ENCODE measurements at regions not wholly inside any gene's neighbourhood (a gene's known extent, or its start where the extent isn't known, plus 50 kb on each side); places are given as distances from the start of the nearest gene placed in this dataset.
A peak's percentile ranks its signal among the peaks of the same experiment; 100 is the strongest.

DNA sequence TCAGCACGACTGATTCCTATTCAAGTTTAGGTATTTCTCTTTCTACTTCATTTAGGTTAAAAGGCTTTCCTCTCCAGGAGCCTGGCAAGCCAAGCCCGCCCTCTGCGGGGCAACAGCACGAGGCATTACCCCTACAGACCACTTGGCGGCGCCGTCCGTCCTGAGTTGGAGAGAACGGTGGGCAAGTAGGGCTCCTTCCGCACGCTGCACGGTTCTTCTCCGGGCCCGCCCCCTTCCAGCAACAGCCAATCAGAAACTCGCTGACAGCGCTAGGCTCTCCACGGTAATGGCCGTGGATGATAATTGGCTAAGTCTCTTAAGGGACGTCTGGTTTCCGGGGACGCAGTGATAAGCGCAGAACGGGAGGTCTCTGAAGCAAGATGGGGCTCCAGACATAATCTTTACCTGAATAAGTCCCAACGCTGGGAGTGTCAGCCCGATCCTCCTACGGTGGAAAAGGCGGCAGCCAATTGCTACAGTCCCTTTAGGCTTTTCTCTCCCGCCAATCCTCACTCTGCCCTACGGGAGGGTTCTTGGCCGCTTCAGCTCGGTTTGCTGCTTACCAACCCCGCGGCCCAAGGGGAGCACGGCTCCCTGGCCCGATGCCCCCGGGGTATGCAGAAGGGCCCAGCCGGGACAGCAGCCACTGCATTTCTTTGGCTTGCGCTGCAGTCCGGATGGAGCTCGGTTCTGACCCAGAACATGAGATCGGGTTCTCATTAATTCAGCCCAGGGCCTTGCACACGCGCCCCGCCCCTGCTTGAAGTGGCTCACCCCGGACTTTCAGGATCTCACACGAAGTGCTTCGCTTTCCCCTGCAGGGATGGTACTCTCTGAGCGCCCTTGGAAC lies 206.9 kb upstream of the PKDCC start:
- peak; percentile 93 to 97 for DNase-seq (ENCODE audit: low read depth in 2 of 2)

DNA sequence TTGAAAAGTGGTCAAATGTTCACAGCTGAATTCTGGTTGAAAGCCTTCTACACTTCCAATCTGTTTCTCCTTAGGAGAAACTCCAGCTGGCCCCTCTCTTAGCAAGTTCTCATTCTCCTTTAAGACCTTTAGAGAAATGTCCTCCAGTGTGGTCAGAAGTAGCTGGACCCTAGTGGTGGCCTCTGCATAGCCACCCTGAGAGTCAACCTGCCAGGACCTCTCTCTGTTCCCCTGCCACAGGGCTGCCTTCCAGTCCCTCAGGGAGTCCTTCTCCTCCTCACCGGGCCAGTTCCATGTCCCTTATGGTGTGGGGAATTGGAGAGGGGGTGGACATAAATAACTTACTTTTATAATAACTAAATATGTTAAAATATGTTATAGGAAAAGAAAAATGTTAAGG lies 200.9 kb upstream of the PKDCC start:
- no peak for DNase-seq (ENCODE audit: low read depth in 2 of 2)

DNA sequence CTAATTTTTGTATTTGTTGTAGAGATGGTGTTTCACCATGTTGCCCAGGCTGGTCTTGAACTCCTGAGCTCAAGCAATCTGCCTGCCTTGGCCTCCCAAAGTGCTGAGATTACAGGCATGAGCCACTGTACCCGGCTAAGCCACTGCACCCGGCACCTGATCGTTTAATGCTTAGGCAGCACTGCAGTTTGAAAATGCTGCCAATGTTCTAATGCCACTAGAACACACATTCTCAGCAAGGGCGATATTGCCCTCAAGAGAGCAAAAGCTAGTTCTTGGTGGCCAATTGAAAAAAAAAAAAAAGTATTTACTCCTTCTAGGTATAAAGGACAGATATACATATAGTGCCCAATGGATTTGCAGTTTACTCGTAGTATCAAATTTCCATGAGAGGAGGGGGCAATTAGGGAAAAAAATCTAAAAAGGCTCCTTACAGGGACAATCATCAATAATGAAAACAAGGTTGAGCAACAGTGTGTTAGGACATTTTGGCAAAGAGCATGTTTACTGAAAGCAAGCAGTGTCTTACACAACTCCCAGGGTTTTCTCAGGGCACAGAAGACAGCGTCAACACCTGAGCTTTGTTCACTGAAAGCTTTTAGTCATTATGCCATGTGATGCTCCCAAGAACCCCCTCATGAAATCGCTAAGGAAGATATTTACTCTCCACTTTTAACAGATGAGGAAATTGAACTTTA lies 199.9 kb upstream of the PKDCC start:
- no peak for DNase-seq (ENCODE audit: low read depth in 2 of 2)

DNA sequence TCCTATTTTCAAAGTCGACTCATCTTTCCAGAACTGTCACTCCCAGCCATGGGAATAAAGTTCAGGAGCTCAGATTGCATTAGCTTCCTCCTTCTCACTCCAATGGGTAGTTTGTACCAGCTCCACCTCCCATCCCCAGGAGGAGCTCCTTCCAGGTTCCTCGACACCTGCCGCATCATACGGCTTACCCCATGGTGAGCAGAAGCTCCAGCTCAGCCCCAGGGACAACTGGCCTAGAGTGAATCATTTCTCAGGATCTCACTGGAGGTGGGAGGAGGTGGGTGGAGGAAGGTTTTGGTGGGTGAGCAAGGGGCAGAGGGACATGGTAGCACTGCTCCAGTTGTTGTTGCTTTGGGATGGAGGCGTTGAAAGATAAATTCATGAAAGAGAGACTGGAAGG lies 196.3 kb upstream of the PKDCC start:
- DNase-seq (ENCODE audit: low read depth in 2 of 2), result no peak

DNA sequence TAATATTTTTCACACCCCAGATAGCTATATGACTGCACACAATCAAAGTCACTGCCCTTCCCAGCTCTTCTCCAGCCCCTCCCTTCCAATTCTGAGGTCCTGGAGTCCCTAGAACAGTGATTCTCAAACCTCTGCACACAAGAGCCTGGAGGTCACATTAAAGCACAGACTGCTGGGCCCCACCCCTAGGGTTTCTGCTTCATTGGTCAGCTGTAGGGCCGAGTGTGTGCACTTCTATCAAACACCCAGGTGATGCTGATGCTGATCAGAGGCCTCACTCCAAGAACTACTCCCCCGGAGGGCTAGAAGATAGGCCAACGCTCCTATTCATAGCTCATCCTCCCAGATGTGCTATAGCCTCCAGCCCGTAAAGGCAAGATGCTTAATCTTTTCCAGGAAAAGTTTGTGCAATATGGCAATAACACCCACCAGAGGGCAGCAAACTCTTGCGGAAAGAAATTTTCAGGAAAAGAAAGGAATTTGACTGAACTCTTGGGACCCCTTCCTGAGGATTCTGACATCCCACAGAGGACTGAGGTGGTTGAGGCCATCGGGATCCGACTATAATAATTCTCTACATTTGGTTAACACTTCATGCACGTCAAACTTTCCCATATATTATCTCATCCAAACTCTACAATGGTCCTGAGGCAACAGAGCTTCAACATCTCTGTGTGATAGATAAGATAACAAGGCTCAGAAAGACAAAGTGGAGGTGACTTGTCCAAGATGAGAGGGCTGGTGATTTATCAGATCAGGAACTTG lies 194.2 kb upstream of the PKDCC start:
- DNase-seq (ENCODE audit: low read depth in 2 of 2), result no peak

DNA sequence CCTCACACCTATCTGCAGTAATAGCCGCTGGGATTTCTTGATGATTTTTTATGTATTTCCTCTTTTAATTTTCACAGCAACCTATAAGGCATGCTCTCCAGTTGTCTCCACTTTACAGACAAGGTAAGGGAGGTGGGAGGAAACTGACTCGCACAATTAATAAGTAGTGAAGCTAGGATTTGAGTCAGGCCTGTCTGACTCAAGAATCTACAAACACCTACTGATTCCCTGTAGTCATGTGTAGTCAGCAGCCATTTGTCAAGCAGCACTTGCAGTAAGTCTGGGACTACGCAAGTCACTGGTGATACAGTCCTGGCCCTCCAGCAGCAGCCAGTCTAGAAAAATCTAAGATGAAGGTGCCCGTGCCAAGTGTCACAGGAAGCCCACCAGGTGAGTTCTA lies 193.6 kb upstream of the PKDCC start:
- DNase-seq (ENCODE audit: low read depth in 2 of 2), result no peak

DNA sequence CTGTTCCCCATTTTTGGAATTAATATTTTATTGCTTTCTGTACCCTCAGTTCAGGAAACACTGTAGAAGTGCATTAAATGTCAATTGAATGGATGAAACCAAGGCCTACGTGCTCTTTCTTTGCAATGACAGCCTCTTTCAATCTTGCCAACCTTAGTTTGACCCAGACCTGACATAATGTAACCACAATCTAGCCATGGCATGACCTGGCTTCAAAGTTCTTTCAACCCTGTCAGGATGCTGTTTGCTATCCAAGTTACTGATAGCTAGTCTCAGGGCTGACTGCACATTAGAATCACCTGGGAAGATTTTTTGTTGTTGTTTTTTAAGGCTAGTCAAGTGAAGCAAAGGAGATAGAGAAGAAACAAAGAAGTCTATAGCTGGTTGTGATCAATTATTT lies 190.9 kb upstream of the PKDCC start:
- DNase-seq (ENCODE audit: low read depth in 2 of 2), result no peak

DNA sequence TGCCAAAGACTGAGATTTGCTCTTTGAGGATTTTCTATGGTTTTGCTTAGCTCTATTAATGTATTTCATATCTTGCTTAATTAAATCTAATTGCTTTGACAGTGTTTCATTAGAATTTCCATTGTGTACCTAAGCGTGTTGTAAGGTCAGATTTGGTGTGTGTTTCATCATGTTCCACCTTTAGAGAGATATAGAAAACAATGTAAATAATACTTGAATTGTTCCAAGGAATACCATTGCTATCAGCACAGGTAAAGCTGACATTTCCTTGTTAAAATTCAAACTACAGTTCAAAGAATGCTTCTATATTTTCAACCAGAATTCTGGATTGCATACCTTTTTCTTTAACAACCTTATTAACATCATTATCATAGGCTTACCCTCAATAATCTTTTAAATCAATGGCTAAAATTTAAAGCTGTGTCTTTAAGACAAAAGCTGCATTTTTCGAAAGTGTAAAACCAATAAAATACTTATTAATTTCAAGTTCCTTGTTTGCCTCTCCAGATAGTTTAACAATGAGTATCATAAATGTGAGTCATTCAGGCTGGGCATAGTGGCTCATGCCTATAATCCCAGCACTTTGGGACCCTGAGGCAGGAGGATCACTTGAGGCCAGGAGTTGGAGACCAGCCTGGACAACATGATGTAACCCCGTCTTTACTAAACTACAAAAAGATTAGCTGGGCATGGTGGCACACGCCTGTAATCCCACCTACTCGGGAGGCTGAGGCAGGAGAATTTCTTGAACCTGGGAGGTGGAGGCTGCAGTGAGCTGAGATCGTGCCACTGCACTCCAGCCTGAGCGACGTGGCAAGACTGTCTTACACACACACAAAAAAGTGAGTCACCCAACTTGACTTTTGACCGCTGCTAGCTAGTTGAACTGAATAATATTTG lies 188.0 kb upstream of the PKDCC start:
- no peak for DNase-seq (ENCODE audit: low read depth in 2 of 2)

DNA sequence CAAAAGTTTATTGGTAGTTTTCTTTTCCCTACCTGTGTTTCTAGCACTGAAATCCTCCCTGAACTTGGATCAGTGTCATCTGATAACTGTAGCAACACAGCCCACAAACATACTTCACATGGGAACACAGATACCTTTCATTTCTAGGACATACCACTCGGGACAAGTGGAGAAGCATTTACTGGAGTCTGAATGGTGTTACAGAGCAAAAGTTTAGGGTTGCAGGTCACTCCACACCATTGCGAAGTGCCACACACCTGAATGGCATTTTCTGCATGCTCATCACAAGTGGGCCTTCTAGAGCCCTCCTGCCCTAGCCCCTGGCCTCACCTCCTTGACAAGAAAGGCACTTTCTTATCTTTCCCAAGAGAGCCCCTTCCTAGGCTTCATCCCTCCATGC lies 184.8 kb upstream of the PKDCC start:
- no peak for DNase-seq (ENCODE audit: low read depth in 2 of 2)

DNA sequence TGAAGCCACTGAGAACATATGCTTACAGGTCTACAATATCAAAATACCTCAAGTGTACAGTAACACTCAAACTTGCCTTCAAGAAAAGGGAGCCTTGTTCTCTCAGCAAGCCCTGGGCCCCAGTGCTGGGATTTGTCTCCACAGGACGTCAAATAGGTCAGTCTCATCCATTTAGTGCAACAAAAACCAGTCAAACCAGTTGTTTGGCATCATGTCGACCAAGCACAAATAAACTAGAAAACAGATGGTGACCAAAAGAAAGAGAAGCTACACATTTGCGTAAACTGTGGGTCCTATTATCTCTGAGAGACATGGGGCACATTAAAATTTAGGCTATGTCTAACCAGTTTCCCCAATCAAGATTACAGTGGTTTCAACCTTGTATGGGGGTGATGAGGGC lies 182.6 kb upstream of the PKDCC start:
- DNase-seq (ENCODE audit: low read depth in 2 of 2), result no peak

DNA sequence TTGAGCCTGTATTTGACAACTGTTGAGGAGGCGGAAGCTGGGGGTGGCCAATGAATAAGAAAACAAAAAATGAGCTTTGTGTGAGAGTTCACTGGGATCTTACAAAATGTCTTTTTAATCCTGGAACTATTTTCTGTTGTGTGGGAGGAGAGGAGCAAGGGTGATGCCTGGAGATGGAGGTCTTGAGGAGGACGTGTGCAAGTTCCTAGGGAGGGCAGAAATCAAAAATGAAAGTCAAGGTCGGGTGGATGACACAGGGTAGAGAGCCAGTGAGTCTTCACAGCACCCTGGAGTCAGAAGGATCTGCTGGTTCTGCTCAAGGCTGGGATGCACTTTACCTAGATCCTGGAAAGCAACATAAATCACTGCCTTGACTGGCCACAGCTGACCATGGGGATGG lies 180.3 kb upstream of the PKDCC start:
- DNase-seq (ENCODE audit: low read depth in 2 of 2), result no peak

DNA sequence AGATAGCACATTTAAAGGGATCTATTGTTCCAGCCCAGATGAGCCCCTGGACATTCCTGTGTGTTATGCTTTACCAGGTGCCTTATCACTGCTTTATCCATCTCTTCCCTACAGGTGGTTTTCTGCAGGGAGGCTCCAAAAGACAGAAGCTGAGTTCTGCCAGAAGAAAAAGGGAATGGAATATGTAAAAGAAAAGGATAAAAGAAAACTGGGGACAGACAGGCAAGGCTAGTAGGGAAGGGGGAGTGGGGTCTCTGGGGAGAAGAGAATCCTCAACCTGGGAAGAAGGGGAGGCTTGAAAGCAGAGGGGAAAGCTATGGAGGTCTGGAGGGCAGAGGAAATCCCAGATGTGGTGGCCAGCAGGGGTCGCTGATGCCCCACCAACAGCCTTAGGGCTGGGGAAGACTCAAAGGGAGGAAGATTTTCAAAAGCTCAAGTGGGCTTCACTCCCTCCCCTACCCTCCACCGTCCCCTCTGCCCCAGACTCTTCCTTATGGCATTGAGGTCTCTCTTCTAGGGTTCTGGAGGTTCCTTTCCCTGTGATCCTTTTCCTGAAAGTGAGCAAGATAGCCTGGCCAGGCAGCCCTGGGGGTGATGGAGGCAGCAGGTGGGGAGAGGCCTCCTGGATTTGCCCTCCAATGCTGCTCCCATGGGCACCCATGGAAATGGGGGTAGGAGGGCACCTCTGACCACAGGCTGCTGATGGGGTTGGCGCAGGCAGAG lies 178.1 kb upstream of the PKDCC start:
- peak; percentile 30 to 63 for DNase-seq (ENCODE audit: low read depth in 2 of 2)

DNA sequence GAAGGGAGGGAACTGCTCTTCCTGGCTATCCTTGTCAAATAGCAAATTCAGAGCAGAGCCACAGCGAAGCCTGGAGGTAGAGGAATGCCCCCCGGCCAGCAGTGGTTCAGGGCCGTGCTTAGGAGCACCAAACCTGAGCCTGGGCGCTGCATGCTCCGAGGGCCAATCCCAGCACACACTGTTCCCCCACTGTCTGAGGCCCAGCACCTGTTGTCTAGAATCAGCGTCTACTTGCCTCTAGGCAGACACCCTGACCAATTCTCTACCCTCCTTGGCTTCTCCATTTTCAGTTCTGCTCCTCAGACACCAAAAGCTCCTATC lies 177.6 kb upstream of the PKDCC start:
- DNase-seq (ENCODE audit: low read depth in 2 of 2), result no peak

DNA sequence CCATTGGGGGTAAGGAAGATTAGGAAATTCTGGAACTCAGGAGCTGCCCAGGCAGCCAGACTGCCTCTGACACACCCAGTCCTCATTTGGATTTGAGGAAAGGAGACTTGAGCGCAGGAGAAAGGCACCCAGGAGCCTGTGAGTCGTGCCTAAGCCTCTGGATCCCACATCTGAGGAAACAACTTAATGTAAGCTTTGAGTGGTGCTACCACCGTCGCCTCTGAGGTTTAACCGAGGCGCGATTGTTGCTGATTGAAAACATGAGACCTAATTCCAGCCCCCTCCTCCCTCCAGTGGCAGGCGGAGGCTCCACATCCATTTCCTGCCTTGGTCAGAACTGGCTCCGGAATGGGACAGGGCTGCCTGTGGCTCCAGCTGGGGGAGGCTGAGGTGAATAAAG lies 176.7 kb upstream of the PKDCC start:
- no peak for DNase-seq (ENCODE audit: low read depth in 2 of 2)

DNA sequence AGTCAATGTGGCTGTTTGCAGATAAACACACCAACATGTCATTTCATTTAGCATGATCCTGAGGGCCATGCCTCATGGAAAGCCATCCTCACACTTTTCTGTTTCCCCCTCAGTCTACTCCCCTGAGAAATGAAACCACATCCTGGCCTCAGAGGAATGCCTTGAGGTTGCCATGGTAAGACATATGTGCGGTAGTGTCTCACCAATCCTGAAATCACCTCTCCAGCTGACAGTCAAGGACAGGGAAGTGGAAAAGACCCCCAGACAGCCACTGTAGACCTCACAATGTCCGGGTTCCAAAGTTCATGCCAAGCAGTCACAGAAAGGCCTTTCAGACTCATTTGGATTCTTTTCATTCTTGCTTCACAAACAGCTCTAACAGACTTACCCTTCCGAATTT lies 175.2 kb upstream of the PKDCC start:
- no peak for DNase-seq (ENCODE audit: low read depth in 2 of 2)

DNA sequence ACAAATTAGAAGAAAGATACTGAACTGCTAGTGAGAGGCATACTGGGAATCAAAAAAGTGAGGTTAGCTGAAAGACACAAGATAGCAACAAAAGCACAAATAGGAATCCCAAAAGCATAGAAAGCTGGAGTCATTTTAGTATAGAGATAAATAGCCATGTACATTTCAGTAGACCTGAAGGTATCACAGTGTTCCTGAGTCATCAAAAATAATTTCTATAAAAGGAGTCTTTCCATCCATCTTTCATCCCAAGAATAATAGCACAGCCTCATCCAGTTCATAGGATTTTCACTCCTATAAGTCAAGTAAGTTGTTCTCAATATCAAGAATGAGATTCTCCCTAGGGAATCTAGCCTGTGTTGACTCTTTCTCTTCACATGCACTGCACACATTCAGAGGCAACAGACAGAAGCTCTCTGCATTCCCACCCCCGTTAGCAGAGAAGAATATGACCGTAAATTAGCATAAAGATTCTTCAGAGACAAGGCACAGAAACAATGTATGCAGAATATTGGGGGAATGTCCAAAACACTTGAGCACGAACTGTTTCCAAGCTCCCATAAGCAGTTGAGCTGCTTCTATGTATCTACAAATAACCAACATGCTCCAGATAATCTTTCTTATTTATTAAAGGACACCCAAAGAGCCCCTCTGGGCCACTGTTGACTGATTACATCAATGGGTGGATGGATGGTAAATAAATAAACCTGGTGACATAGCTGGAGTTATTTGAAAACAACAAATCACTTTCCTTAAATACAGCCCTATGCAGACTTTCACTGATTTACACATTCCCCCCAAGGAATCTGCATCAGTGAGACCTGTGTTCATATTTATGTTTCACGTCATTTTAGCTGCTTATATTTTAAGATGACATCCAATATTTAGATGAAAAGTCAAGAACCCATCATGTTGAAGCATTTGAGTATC lies 174.5 kb upstream of the PKDCC start:
- no peak for DNase-seq (ENCODE audit: low read depth in 2 of 2)

DNA sequence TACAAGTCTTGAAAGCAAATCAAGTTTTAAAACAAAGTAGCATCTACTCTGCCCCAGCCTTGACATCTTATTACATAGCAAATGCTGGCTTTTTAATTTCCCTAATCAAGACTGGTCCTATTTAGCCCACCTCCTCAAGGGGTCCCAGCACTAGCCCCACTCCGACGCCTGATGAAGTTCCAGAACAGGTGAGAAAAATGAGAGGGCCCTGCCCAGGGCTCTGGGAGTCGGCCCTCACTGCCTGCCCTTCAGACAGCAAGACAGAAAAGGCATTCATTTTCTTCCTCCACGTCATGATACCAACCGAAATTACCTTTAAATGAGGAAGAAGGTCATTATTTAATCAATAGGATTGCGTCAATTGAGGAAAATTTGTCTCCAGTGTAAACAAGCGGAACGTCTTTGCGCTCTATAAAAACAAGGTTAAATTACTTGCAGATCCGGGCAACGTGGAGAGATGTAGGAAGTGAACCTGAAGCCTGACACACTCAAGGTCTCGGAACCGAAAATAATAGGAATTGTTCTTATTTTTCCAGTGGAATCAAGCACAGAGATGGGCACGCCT lies 170.6 kb upstream of the PKDCC start:
- no peak for DNase-seq (ENCODE audit: low read depth in 2 of 2)

DNA sequence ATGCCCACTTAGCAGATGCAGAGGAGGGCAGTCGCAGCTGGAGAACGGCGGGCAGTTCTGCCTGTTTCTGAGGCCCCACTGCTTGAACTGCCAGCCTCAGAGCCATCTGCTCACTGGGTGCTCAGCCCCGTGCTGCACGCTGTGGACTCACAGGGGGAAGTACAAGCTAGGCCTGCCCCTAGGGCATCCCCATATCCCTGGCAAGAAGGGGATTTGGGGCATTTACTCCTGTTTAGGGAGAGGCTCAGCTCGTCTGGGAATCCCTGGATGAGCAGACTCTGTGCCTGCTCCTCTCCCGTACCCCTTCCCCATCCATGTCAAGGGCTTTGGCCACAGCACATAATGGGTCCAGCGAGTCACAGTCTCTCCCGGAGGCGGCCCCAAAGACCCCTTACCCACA lies 169.8 kb upstream of the PKDCC start:
- DNase-seq (ENCODE audit: low read depth in 2 of 2), result no peak

DNA sequence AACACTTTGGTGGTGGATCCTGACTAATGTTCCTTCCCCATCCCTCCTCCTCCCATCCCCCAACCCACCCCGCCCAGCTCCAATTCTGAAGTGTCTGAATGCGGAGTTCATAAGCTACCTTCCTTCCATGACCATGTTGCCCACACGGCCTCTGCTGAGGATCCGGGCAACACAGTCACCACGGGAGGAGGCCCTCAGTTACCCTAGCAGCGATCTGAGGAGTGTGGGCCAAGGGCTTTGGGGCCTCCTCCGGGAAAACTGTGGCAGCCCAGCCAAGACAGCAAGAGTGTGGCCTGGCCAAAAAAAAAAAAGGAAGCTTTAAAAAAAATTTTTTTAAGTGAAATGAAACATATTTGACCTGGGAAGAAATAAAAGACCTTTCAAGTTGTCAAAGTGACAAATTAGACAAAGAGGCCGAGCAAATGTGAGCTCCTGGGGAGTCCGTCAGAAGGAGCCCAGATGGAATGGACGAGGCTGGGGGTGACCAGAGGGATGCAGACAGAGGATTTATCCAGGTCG lies 169.0 kb upstream of the PKDCC start:
- DNase-seq (ENCODE audit: low read depth in 2 of 2), result no peak
